Vagina (tissue), 2 donors: ENCODE measurements at regions not wholly inside any gene's neighbourhood (a gene's known extent, or its start where the extent isn't known, plus 50 kb on each side); places are given as distances from the start of the nearest gene placed in this dataset.

Experiments
- POLR2A ChIP-seq, 2 donors: fragments of 450-650 bp; IDR thresholded peaks; one replicate each; pipeline ENCODE4 v1.6.1; 2017; ENCODE audit warnings: antibody characterized with exemption in 2 of 2, mild to moderate bottlenecking in 2 of 2, moderate library complexity in 2 of 2
- POLR2AphosphoS5 ChIP-seq, 2 donors: sonication (generic); formaldehyde crosslinking; IDR thresholded peaks; one replicate each; pipeline ENCODE4 v1.9.0; 2017; ENCODE audit warnings: antibody characterized with exemption in 2 of 2, mild to moderate bottlenecking in 2 of 2, low read depth in 1 of 2; ENCODE audit not compliant: insufficient read depth in 1 of 2
- TF ChIP-seq, protein P1 (sequence below), 3 experiments: fragments of 450-650 bp in 2 of 3; fragments of 200-600 bp in 1 of 3; sonication (generic) in 1 of 3; IDR thresholded peaks; one replicate each; pipeline ENCODE4 v1.5.1; 2017 to 2019; ENCODE audit warnings: antibody characterized with exemption in 3 of 3, mild to moderate bottlenecking in 2 of 3, moderate library complexity in 2 of 3

DNA sequence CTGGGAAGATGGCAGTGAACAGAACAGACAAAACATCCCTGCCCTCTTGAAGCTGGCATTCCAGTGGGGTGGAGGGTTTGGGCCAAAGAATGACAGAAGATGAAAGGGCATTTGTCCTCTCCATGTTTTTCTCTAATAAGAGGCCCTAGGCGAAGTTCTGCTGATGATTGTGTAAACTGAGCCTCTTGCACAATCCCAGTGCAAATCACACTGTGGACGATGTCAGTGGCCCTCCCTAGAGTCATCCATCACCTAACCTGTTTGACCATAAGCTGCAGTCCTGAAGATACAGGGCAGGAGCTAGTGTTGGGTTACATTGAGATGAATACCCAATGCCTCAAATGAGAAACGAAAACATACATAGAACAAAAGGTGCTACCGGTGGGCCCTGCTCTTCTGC, 622.4 kb upstream of the TBX3 start:
- no peak for TF ChIP-seq POLR2AphosphoS5 (IDR thresholded peaks at IDR 0.05; ENCODE audit: insufficient read depth in 1 of 2, low read depth in 1 of 2)
- TF ChIP-seq, protein P1, sequence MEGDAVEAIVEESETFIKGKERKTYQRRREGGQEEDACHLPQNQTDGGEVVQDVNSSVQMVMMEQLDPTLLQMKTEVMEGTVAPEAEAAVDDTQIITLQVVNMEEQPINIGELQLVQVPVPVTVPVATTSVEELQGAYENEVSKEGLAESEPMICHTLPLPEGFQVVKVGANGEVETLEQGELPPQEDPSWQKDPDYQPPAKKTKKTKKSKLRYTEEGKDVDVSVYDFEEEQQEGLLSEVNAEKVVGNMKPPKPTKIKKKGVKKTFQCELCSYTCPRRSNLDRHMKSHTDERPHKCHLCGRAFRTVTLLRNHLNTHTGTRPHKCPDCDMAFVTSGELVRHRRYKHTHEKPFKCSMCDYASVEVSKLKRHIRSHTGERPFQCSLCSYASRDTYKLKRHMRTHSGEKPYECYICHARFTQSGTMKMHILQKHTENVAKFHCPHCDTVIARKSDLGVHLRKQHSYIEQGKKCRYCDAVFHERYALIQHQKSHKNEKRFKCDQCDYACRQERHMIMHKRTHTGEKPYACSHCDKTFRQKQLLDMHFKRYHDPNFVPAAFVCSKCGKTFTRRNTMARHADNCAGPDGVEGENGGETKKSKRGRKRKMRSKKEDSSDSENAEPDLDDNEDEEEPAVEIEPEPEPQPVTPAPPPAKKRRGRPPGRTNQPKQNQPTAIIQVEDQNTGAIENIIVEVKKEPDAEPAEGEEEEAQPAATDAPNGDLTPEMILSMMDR (IDR thresholded peaks at IDR 0.05): no peak
- no peak for TF ChIP-seq POLR2A (IDR thresholded peaks at IDR 0.05)
